ENCODE measurements at regions not wholly inside any gene's neighbourhood (a gene's known extent, or its start where the extent isn't known, plus 50 kb on each side); places are given as distances from the start of the nearest gene placed in this dataset.

GRCh38 chr1:73654714-73655113 is 543.3 kb downstream of the LRRIQ3 start:
- Histone ChIP-seq H3K4me1 (no peaks in the 10 kb centered on the region), H3K4me3 (ENCODE audit: low read depth, low read length) (no peak overlapping the region), H3K9me3 (no peaks in the 10 kb centered on the region), H3K36me3 (ENCODE audit: control insufficient read depth, insufficient read depth, low read length) (no peaks in the 10 kb centered on the region), H3K27me3 (replicated peaks; ENCODE audit: control insufficient read depth, insufficient read depth, low read length) (no peaks in the 10 kb centered on the region)
- BruUV-seq (replicated peaks) = no TSS peak
- POLR2A ChIA-PET = no interaction called here
- Mint-ChIP-seq H3K9me3 (ENCODE audit: unreplicated experiment) (no peaks in the 10 kb centered on the region), H3K4me1 (ENCODE audit: low read depth, unreplicated experiment) (no peaks in the 10 kb centered on the region), H3K27me3 (ENCODE audit: insufficient read depth, unreplicated experiment) (no peaks in the 10 kb centered on the region), H3K4me3 (ENCODE audit: unreplicated experiment) (no peak overlapping the region), H3K36me3 (ENCODE audit: insufficient read depth, unreplicated experiment) (no peaks in the 10 kb centered on the region), H3K27ac (ENCODE audit: unreplicated experiment) (no peak overlapping the region)
- CTCF ChIA-PET = no interaction called here
- intact Hi-C loops (cut with micrococcal nuclease; ENCODE audit: unreplicated experiment) = no loop called here
- DNase-seq = no peak
- TF ChIP-seq, protein P1, sequence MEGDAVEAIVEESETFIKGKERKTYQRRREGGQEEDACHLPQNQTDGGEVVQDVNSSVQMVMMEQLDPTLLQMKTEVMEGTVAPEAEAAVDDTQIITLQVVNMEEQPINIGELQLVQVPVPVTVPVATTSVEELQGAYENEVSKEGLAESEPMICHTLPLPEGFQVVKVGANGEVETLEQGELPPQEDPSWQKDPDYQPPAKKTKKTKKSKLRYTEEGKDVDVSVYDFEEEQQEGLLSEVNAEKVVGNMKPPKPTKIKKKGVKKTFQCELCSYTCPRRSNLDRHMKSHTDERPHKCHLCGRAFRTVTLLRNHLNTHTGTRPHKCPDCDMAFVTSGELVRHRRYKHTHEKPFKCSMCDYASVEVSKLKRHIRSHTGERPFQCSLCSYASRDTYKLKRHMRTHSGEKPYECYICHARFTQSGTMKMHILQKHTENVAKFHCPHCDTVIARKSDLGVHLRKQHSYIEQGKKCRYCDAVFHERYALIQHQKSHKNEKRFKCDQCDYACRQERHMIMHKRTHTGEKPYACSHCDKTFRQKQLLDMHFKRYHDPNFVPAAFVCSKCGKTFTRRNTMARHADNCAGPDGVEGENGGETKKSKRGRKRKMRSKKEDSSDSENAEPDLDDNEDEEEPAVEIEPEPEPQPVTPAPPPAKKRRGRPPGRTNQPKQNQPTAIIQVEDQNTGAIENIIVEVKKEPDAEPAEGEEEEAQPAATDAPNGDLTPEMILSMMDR (IDR thresholded peaks at IDR 0.05; ENCODE audit: insufficient read depth in 1 of 2, low read depth in 1 of 2, low read length in 1 of 2, severe bottlenecking in 1 of 2, unreplicated experiment in 1 of 2) = no peak

GRCh38 chr1:73644198-73644597 is 553.8 kb downstream of the LRRIQ3 start:
- Mint-ChIP-seq H3K4me3 (ENCODE audit: unreplicated experiment) (no peak overlapping the region), H3K4me1 (ENCODE audit: low read depth, unreplicated experiment) (no peaks in the 10 kb centered on the region), H3K36me3 (ENCODE audit: insufficient read depth, unreplicated experiment) (no peaks in the 10 kb centered on the region), H3K27ac (ENCODE audit: unreplicated experiment) (no peak overlapping the region), H3K27me3 (ENCODE audit: insufficient read depth, unreplicated experiment) (no peaks in the 10 kb centered on the region), H3K9me3 (ENCODE audit: unreplicated experiment) (no peaks in the 10 kb centered on the region)
- no TSS peak for BruUV-seq (replicated peaks)
- DNase-seq = no peak
- Histone ChIP-seq H3K9me3 (no peaks in the 10 kb centered on the region), H3K4me3 (ENCODE audit: low read depth, low read length) (no peak overlapping the region), H3K36me3 (ENCODE audit: control insufficient read depth, insufficient read depth, low read length) (no peaks in the 10 kb centered on the region), H3K27me3 (replicated peaks; ENCODE audit: control insufficient read depth, insufficient read depth, low read length) (no peaks in the 10 kb centered on the region), H3K4me1 (no peaks in the 10 kb centered on the region)
- ChIA-PET POLR2A (no interaction called here), CTCF (no interaction called here)
- TF ChIP-seq, protein P1 (IDR thresholded peaks at IDR 0.05; ENCODE audit: insufficient read depth in 1 of 2, low read depth in 1 of 2, low read length in 1 of 2, severe bottlenecking in 1 of 2, unreplicated experiment in 1 of 2) = no peak
- intact Hi-C loops (cut with micrococcal nuclease; ENCODE audit: unreplicated experiment) = no loop called here

DNA sequence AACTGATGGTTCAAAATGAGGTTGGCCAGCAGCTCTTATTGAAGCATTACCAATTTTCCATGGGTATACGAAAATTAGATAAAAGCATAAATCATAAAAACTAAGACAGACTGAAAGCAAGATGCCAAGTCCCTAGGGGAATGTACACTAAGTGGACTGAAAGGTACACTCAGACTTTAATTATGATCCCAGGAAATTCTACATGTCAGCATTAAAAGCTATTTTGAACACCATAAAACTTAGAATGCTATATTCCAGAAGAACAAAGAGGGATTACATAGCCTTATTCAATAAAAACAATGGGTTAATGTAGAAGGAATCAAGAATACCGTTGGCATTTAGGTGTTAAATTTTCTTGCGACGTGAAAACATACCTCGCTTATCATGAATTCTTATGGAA is 558.5 kb downstream of the LRRIQ3 start:
- H3K9me3 ChIP-seq = no peaks in the 10 kb centered on the region
- Mint-ChIP-seq H3K27me3 (ENCODE audit: insufficient read depth, unreplicated experiment) (peaks cover 10% of the 10 kb centered on the region), H3K4me1 (ENCODE audit: low read depth, unreplicated experiment) (no peaks in the 10 kb centered on the region), H3K9me3 (ENCODE audit: unreplicated experiment) (no peaks in the 10 kb centered on the region), H3K27ac (ENCODE audit: unreplicated experiment) (no peak overlapping the region), H3K36me3 (ENCODE audit: insufficient read depth, unreplicated experiment) (no peaks in the 10 kb centered on the region), H3K4me3 (ENCODE audit: unreplicated experiment) (no peak overlapping the region)
- DNase-seq = no peak
- no TSS peak for BruUV-seq (replicated peaks)
- TF ChIP-seq, protein P1 (IDR thresholded peaks at IDR 0.05; ENCODE audit: insufficient read depth in 1 of 2, low read depth in 1 of 2, low read length in 1 of 2, severe bottlenecking in 1 of 2, unreplicated experiment in 1 of 2) = no peak
- POLR2A ChIA-PET = no interaction called here
- no peak overlapping the region for H3K4me3 ChIP-seq (ENCODE audit: low read depth, low read length)
- no peaks in the 10 kb centered on the region for H3K27me3 ChIP-seq (replicated peaks; ENCODE audit: control insufficient read depth, insufficient read depth, low read length)
- intact Hi-C loops (cut with micrococcal nuclease; ENCODE audit: unreplicated experiment) = no loop called here
- H3K36me3 ChIP-seq (ENCODE audit: control insufficient read depth, insufficient read depth, low read length) = no peaks in the 10 kb centered on the region
- CTCF ChIA-PET = no interaction called here
- no peaks in the 10 kb centered on the region for H3K4me1 ChIP-seq
